NCI-H1930 (cell line): ENCODE measurements at regions not wholly inside any gene's neighbourhood (a gene's known extent, or its start where the extent isn't known, plus 50 kb on each side); places are given as distances from the start of the nearest gene placed in this dataset.
"Not testable (repeated sequence)": the region's sequence is repeated elsewhere in the genome, so short reads cannot be mapped to it uniquely, and the experiment has no call there.

Experiments
- DNase-seq, 2 experiments: peaks; one replicate each; lab custom pipeline; 2025; lab: John Stamatoyannopoulos, UW

GRCh38 chr12:131571827-131572226, 139.1 kb upstream of the SFSWAP start:
- DNase-seq, result no peak

- DNase-seq, result no peak
Measured at GRCh38 chr12:131572626-131573025, 138.3 kb upstream of the SFSWAP start.

DNA sequence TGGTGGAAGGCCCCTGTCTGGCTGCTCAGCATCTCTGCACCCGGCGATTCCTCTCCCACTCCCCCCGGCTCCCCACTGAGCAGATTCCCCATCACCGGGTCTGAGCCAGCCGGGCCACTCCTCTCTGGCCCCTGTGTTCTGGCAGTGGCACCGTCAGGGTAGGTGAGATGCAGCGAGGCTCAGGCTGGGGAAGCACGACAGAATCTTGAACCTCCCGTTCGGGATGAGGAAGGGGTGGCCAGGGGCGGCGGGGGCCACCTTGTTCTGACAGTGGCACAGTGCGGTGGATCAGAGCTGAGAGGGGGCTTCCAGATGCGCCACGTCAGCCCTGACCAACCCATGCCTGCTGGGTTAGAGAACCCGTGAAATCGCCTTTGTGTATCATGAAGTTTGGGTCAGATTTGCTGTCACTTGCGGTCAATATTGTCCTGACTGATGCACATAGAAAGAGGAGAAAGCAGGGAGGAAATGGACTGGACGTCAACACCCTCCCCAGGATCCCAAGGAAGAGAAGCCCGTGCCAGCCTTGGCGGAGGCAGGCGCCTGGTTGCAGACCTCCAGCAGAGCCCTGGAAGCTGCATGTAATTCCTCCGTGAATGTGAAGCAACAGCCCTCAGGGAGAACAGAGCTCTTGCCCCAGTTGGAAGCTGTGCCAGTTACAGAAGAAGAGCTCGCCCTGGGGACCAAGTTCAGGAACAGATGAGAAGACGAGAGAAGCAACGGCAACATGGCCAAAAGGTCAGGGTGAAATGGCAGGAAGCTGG, 137.1 kb upstream of the SFSWAP start:
- DNase-seq, result no peak

GRCh38 chr12:131574395-131574771, 136.5 kb upstream of the SFSWAP start:
- DNase-seq, result no peak

- no peak for DNase-seq
Measured at GRCh38 chr12:131575371-131575770, 135.5 kb upstream of the SFSWAP start.

DNA sequence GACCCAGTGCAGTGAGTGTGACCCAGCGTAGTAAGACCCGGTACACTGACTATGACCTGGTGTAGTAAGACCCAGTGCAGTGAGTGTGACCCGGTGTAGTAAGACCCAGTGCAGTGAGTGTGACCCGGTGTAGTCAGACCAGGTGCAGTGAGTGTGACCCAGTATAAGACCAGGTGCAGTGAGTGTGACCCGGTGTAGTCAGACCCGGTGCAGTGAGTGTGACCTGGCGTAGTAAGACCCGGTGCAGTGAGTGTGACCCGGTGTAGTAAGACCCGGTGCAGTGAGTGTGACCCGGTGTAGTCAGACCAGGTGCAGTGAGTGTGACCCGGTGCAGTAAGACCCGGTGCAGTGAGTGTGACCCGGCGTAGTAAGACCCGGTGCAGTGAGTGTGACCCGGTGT, 134.2 kb upstream of the SFSWAP start:
- DNase-seq, result not testable (repeated sequence)

- DNase-seq, result no peak
Measured at GRCh38 chr12:131577766-131578165, 133.1 kb upstream of the SFSWAP start.

GRCh38 chr12:131578828-131579470, 131.9 kb upstream of the SFSWAP start:
- DNase-seq, result no peak

- DNase-seq, result no peak
Measured at GRCh38 chr12:131583090-131583712, 127.7 kb upstream of the SFSWAP start.

DNA sequence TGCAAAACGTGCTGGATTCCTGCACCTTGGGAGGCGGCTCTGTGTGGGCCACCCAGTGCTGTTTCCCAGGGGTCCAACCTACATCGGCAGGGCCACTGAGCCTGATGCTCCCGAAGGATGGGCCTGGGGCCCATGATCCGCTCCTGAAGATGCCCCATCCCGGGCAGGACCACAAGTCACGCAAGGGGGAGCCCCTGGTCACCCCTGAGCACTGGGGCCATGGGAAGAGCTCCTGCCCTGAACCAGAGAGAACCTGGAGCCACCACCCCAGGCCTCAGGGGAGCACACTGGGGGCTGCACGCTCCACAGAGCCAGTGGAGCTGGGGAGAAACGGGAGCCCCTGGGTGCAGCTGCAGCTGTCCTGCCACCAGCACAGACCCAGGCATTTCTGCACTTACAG, 124.6 kb upstream of the SFSWAP start:
- no peak for DNase-seq

DNA sequence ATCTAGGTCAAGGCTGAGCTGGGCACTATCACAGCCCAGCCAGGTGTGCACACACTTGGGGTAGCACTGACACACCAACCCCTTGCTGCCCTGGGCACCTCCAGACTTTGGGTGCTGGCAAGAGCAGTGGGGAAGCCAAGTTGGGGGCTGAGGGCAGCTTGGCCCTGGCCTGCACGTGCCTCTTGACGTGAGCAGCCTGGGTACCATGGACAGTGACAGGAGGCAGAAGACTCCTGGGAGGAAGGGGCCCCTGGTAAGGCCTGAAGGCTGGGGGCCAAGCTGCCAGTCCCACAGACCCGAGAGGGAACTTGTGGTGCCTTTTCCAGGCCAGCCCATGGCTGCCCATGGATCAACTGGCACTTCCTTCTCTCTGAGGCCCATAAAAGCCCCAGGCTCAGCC, 124.1 kb upstream of the SFSWAP start:
- DNase-seq, result no peak

DNA sequence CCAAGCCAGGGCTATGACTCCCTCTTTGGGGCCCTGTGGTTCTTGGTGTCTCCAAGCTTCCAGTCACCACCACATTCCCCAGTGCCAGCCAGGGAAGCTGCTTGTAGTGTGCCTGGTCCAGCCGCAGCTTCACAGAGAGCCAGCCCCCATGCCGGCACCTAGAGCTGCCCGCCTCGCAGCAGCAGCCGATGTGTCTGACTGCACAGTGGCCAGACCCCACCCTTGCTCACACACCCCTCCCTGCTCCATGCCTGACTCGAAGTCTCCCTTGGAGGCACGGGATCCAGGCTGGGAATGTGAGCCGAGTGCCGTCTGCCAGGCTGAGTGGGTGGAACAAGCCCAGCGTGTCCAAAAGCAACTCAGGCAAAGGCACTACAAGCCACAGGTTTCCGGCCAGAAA, 123.3 kb upstream of the SFSWAP start:
- DNase-seq, result no peak

DNA sequence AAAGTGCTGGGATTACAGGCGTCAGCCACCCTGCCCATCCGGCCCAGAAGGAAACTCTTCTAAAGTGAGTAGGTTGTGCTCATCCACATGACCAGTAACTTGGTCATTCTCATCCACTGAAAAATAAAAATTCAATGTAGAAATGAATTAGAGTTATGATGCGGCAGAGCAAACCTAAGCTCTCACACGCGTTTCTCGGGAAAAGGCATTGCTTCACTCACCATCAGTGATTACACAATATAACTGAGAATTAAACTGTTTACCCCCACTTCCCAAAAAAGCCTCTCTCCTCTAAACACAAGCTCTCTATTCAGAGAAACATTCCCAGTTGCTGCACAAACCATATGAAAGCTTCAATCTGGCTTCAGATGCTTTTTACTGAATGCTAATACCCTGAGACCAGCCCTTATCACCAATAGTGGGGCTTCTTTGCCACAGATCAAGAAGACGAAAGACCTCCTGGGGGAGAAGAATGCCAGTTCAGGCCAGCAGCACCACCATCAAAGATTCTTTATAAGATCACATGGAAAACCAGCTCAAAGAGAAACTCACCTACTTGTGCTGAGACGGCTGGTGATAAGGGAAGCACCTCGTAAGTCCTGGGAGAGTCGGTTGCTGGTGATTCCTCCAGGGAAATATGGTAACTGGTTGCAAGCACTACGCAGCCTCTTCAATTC, 121.5 kb upstream of the SFSWAP start:
- no peak for DNase-seq

GRCh38 chr12:131589966-131590365, 120.9 kb upstream of the SFSWAP start:
- DNase-seq, result no peak

GRCh38 chr12:131591136-131591535, 119.8 kb upstream of the SFSWAP start:
- no peak for DNase-seq

DNA sequence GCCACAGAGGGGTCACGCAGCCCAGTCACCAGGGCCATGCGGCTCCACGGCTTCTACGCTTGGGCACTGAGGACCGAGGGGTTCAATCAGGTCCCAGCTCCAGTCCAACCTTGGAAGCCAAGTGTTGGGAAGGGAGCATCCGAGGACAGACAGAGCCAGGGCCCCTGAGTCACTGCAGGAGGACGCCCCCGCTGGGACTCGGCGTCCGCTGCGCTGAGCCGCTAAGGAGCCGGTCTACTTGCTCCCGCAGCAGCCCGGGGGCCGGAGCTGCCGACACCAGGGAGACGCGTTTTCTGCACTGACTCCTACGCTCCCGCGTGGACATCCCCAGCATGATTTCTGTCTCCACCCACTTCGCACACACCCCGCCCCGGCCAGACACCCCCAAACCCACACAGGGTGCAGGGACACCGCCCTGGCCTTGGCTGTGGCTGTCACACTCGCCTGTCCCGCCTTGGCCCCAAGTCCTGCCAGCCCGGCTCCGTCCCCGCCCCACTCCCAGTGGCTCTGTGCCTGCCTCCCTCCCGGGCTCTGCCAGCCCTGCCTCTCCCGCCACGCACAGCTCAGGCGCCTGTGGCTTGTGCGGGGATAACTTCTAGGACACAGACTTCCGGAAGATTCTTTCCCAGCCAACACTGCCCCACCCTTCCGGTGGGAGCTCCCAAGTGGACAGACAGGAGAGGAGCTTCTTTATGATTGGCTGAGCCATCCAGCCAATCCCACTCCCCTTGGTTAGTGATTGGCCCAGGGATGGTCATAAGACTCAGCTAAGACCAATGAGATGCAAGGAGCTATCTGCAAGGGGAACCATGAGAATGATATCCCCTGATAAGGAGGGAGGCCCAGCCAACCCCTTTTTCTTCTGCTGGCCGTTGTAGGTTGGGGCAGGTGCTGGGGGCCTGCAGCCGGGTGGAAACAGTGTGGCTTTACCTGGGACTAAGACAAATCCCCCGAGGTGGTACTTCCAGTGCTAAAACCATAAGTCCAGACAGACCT, 118.9 kb upstream of the SFSWAP start:
- DNase-seq, result no peak

DNA sequence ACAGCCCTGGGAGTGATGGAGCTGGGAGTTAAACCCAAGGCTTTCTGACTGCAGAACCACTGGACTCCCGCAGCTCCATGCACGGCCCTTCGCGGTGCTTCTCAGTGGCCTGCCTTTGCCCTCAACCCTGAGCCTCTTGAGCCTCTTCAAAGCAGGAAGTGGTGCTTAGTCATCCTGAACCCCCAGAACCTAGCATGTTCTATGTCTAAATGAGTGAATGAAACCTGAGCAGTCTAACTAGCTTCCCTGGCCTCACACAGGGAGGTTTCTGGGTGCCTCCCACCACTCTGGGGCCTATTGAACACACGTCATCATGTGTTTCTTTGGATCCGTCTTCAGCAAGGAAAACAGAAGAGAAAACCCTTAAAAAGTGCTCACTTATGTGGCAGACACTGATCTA, 117.9 kb upstream of the SFSWAP start:
- no peak for DNase-seq

GRCh38 chr12:131593406-131593805, 117.5 kb upstream of the SFSWAP start:
- no peak for DNase-seq

- no peak for DNase-seq
Measured at GRCh38 chr12:131596115-131596514, 114.8 kb upstream of the SFSWAP start.

DNA sequence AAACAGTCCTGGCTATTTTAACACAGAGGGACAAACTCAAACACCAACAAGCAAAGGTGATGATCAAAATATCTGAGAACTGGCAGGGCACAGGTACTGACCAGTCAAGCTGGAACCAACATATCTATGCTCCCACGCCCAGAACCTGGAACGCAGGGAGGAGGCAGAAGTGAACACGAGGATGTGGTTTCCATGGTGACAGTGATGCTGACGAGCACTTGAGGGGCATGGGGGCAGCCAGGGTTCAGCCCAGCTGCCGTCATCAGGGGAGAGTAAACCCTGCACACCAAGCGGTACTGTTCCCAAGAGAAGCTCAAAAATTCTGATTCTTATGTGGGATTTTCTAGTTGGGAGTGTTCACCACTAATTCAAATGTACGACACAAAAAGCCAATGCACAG, 113.6 kb upstream of the SFSWAP start:
- no peak for DNase-seq

- no peak for DNase-seq
Measured at GRCh38 chr12:131598717-131599116, 112.2 kb upstream of the SFSWAP start.
